CD4-positive, alpha-beta T cell (primary cell): ENCODE measurements at regions not wholly inside any gene's neighbourhood (a gene's known extent, or its start where the extent isn't known, plus 50 kb on each side); places are given as distances from the start of the nearest gene placed in this dataset.

Experiments used
- ATAC-seq: fragments of 200-7000 bp; cut with Tn5 transposase; one replicate; pipeline ENCODE4 v1.10.0; 2022; ENCODE audit warnings: mild to moderate bottlenecking; ENCODE audit not compliant: poor library complexity
- CTCF ChIA-PET: fragments of 350-600 bp; sonication (Branson Sonifier 250); formaldehyde crosslinking; loops from one replicate; lab custom pipeline; 2021; ENCODE audit warnings: antibody characterized with exemption, inconsistent platforms; lab: Charles Lee
- POLR2A ChIA-PET: fragments of 350-600 bp; sonication (Branson Sonifier 250); formaldehyde crosslinking; loops from one replicate; lab custom pipeline; 2021; ENCODE audit warnings: antibody characterized with exemption, inconsistent platforms; lab: Charles Lee
- DNase-seq, 14 experiments: peaks; one replicate each; pipeline ENCODE4 v3.0.0-alpha.2; 2013 to 2020; ENCODE audit warnings: mixed read lengths in 2 of 14
- H3K27ac ChIP-seq, 2 donors: one replicate each; pipeline versions ENCODE4 v1.5.1 to v1.7.0; 2013; ENCODE audit warnings: low read length in 2 of 2, low read depth in 1 of 2, mild to moderate bottlenecking in 1 of 2
- H3K27me3 ChIP-seq, 2 experiments: 1 replicate in 1 of 2; 2 replicates in 1 of 2; pipeline versions ENCODE4 v1.6.1 to v1.7.0; 2013; ENCODE audit warnings: low read length in 2 of 2, control low read depth in 1 of 2, mild to moderate bottlenecking in 1 of 2, moderate library complexity in 1 of 2; ENCODE audit not compliant: insufficient read depth in 2 of 2, control insufficient read depth in 1 of 2
- H3K36me3 ChIP-seq: one replicate; pipeline ENCODE4 v1.6.1; 2013; ENCODE audit warnings: low read length, control low read depth; ENCODE audit not compliant: insufficient read depth
- H3K4me1 ChIP-seq: one replicate; pipeline ENCODE4 v1.6.1; 2013; ENCODE audit warnings: low read length, control low read depth; ENCODE audit not compliant: insufficient read depth
- H3K4me3 ChIP-seq: one replicate; pipeline ENCODE4 v1.5.1; 2013; ENCODE audit warnings: mild to moderate bottlenecking, low read length, moderate library complexity
- H3K9me3 ChIP-seq, 2 experiments: 1 replicate in 1 of 2; 2 replicates in 1 of 2; pipeline versions ENCODE4 v1.6.1 to v1.7.0; 2013; ENCODE audit warnings: low read length in 2 of 2, mild to moderate bottlenecking in 2 of 2, control low read depth in 1 of 2, moderate library complexity in 1 of 2; ENCODE audit not compliant: control insufficient read depth in 1 of 2, insufficient read depth in 1 of 2
- H3K27ac Mint-ChIP-seq: one replicate; pipeline ENCODE4 v1.8.0; 2020; ENCODE audit warnings: mixed read lengths
- H3K27me3 Mint-ChIP-seq: one replicate; pipeline ENCODE4 v1.8.0; 2021; ENCODE audit warnings: mixed read lengths
- H3K36me3 Mint-ChIP-seq: one replicate; pipeline ENCODE4 v1.8.0; 2021; ENCODE audit warnings: low read depth, mixed read lengths
- H3K4me1 Mint-ChIP-seq: one replicate; pipeline ENCODE4 v1.8.0; 2021; ENCODE audit warnings: low read depth, mixed read lengths
- H3K4me3 Mint-ChIP-seq: one replicate; pipeline ENCODE4 v1.8.0; 2020; ENCODE audit warnings: mild to moderate bottlenecking, mixed read lengths
- H3K9me3 Mint-ChIP-seq: one replicate; pipeline ENCODE4 v1.8.0; 2020; ENCODE audit warnings: mixed read lengths
- CTCF ChIP-seq: fragments of 200-600 bp; IDR thresholded peaks from one replicate; pipeline ENCODE4 v1.8.0; 2022; ENCODE audit warnings: antibody characterized with exemption, mild to moderate bottlenecking
- intact Hi-C, 2 experiments: fragments of 100-400 bp; cut with DNase I in 1 of 2; cut with micrococcal nuclease in 1 of 2; formaldehyde crosslinking; loops; one replicate each; pipeline versions ENCODE4 v1.15.1 to v1.9.0; 2023 to 2025; cut with DNase I, micrococcal nuclease

GRCh38 chr14:98411154-98411553 lies 860.8 kb downstream of the BCL11B start:
- no peaks in the 10 kb centered on the region for H3K36me3 ChIP-seq
- Mint-ChIP-seq H3K4me1 (peaks cover 28% of the 10 kb centered on the region), H3K27me3 (no peaks in the 10 kb centered on the region), H3K36me3 (no peaks in the 10 kb centered on the region), H3K9me3 (no peaks in the 10 kb centered on the region), H3K27ac (no peak overlapping the region), H3K4me3 (no peak overlapping the region)
- no peaks in the 10 kb centered on the region for H3K4me1 ChIP-seq
- intact Hi-C loops: no loop called here
- no peaks in the 10 kb centered on the region for H3K9me3 ChIP-seq
- ChIA-PET CTCF (no interaction called here), POLR2A (no interaction called here)
- no peak overlapping the region for H3K4me3 ChIP-seq
- no peak for TF ChIP-seq CTCF
- no peak for ATAC-seq
- H3K27me3 ChIP-seq: no peaks in the 10 kb centered on the region
- no peak overlapping the region for H3K27ac ChIP-seq
- DNase-seq: peak in 2 of 14 experiments; percentile 7 to 19

- peaks cover 34% of the 10 kb centered on the region for H3K4me1 Mint-ChIP-seq
- ATAC-seq: no peak
- no peak overlapping the region for H3K27ac Mint-ChIP-seq
These were observed 859.6 kb downstream of the BCL11B start for GRCh38 chr14:98412431-98412830.

GRCh38 chr14:98415766-98416165 lies 856.2 kb downstream of the BCL11B start:
- DNase-seq: no peak
- H3K9me3 ChIP-seq: no peaks in the 10 kb centered on the region
- Mint-ChIP-seq H3K4me1 (peaks cover 33% of the 10 kb centered on the region), H3K27me3 (no peaks in the 10 kb centered on the region), H3K9me3 (no peaks in the 10 kb centered on the region), H3K36me3 (no peaks in the 10 kb centered on the region), H3K4me3 (no peak overlapping the region), H3K27ac (no peak overlapping the region)
- ATAC-seq: no peak
- no peak overlapping the region for H3K4me3 ChIP-seq
- no peaks in the 10 kb centered on the region for H3K4me1 ChIP-seq
- no peaks in the 10 kb centered on the region for H3K36me3 ChIP-seq
- ChIA-PET CTCF (interaction anchor here (1.4 kb wide), 1 partner anchor 859 kb away, joined by 3 read pairs; no protein-coding TSS in a partner anchor), POLR2A (no interaction called here)
- no peak overlapping the region for H3K27ac ChIP-seq
- intact Hi-C loops: no loop called here
- no peaks in the 10 kb centered on the region for H3K27me3 ChIP-seq
- TF ChIP-seq CTCF: no peak

More at GRCh38 chr14:98412431-98412830, 859.6 kb downstream of the BCL11B start:
- Mint-ChIP-seq H3K9me3 (no peaks in the 10 kb centered on the region), H3K4me3 (no peak overlapping the region), H3K27me3 (no peaks in the 10 kb centered on the region), H3K36me3 (no peaks in the 10 kb centered on the region)
- intact Hi-C loops: no loop called here
- DNase-seq: no peak
- no peak overlapping the region for H3K4me3 ChIP-seq
- TF ChIP-seq CTCF: no peak
- no peaks in the 10 kb centered on the region for H3K27me3 ChIP-seq
- no peak overlapping the region for H3K27ac ChIP-seq
- no peaks in the 10 kb centered on the region for H3K4me1 ChIP-seq
- POLR2A ChIA-PET: no interaction called here
- no peaks in the 10 kb centered on the region for H3K9me3 ChIP-seq
- H3K36me3 ChIP-seq: no peaks in the 10 kb centered on the region
- CTCF ChIA-PET: no interaction called here
